ENCODE measurements at regions not wholly inside any gene's neighbourhood (a gene's known extent, or its start where the extent isn't known, plus 50 kb on each side); places are given as distances from the start of the nearest gene placed in this dataset.

GRCh38 chr4:107151173-107151572 is 115.1 kb upstream of the DKK2 start:
- DNase-seq = no peak

GRCh38 chr4:107148904-107149303 is 112.8 kb upstream of the DKK2 start:
- DNase-seq = no peak

GRCh38 chr4:107147873-107148272 is 111.8 kb upstream of the DKK2 start:
- no peak for DNase-seq

GRCh38 chr4:107138433-107138832 is 102.3 kb upstream of the DKK2 start:
- no peak for DNase-seq

GRCh38 chr4:107133965-107134653 is 98.0 kb upstream of the DKK2 start:
- DNase-seq = no peak

GRCh38 chr4:107131295-107131694 is 95.2 kb upstream of the DKK2 start:
- DNase-seq = no peak

- DNase-seq = no peak
Observed at GRCh38 chr4:107130157-107130556, 94.0 kb upstream of the DKK2 start.

- DNase-seq = no peak
Observed at GRCh38 chr4:107129611-107130010, 93.5 kb upstream of the DKK2 start.

GRCh38 chr4:107129076-107129475 is 93.0 kb upstream of the DKK2 start:
- no peak for DNase-seq

- DNase-seq = no peak
Observed at GRCh38 chr4:107128116-107128515, 92.0 kb upstream of the DKK2 start.

GRCh38 chr4:107125496-107125895 is 89.4 kb upstream of the DKK2 start:
- no peak for DNase-seq

- DNase-seq = no peak
Observed at GRCh38 chr4:107122736-107123135, 86.6 kb upstream of the DKK2 start.

- DNase-seq = no peak
Observed at GRCh38 chr4:107120661-107121060, 84.5 kb upstream of the DKK2 start.

GRCh38 chr4:107117726-107118125 is 81.6 kb upstream of the DKK2 start:
- DNase-seq = no peak

GRCh38 chr4:107115185-107115847 is 79.2 kb upstream of the DKK2 start:
- DNase-seq = no peak

GRCh38 chr4:107114059-107114458 is 77.9 kb upstream of the DKK2 start:
- no peak for DNase-seq

GRCh38 chr4:107098401-107098800 is 62.3 kb upstream of the DKK2 start:
- DNase-seq = no peak

GRCh38 chr4:107094976-107095375 is 58.9 kb upstream of the DKK2 start:
- DNase-seq = no peak

GRCh38 chr4:107094332-107094731 is 58.2 kb upstream of the DKK2 start:
- peak in 1 of 2 experiments; percentile 9 for DNase-seq
